GM21526 (cell line): ENCODE measurements at regions not wholly inside any gene's neighbourhood (a gene's known extent, or its start where the extent isn't known, plus 50 kb on each side); places are given as distances from the start of the nearest gene placed in this dataset.
"Not testable (repeated sequence)": the region's sequence is repeated elsewhere in the genome, so short reads cannot be mapped to it uniquely, and the experiment has no call there.

ENCODE experiments used
- ATAC-seq: cut with Tn5 transposase; IDR thresholded peaks from one replicate; pipeline ENCODE4 v1.9.1; 2021; ENCODE audit warnings: moderate library complexity; ENCODE audit not compliant: unreplicated experiment, low FRiP score

DNA sequence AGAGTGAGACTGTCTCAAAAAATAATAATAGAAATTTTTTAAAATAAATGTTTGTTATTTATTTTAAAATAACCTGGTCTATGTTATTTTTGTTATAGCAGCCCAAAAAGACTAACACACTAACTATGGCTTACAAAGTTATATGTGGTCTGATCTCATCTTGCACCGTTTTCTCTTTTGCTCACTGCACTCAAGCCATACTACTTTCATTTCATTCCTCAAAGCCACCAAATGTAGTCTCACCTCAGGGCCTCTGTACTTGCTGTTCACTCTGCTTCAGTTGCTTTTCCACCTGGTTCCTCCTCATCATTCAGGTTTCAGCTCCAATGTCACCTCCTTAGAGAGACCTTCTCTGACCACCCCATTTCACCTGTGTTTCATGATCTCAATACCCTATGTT, 55.2 kb upstream of the MDM1 start:
- no peak for ATAC-seq

DNA sequence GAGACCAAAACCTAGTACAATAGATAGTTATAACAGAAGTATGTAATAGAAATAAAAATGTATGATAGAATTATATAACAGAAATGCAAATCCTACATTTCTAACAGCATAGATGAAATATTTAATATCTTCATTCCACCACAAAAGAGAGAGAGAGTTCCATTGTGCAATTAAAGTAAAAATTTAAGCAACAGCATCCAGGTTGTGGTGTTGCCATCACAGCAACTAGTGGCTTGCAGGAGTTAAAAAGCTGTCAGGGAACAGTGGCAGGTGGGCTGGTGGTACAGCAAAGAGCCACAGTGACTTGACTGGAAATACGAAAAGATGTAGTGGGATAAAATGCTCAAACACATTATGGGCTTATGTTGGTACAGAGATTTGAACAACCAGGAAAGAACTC, 57.1 kb upstream of the MDM1 start:
- no peak for ATAC-seq

DNA sequence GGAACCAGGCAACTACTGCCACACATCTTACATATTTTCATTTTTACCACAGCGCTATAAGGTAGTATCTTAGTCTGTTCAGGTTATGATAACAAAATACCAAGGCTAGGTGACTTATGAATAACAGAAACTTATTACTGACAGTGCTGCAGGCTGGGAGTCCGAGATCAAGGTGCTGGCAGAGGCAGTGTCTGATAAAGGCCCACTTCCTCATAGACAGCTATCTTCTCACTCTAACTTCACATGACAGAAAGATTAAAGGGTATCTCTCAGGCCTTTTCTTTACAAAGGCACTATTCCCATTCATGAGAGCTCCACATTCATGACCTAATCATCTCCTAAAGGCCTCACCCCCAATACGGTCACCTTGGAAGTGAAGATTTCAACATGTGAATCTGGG, 59.8 kb upstream of the MDM1 start:
- no peak for ATAC-seq

DNA sequence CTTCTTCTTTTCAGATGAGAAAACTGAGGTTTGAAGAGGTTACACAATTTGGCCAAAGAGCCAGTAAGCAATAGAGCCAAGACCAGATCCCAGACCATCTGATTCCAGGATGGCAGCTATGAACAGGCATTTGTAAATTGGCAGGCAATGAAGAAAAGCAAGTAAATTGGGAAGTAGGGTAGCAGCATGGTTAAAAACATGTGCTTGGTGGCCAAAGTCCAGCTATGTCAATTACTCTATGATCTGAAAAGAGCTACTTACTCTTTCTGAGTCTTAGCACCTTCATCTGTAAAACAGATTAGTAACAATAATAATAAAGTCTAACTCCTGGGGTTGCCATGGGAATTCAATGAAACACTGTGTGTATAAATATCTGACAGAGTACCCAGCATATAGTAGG, 60.2 kb upstream of the MDM1 start:
- no peak for ATAC-seq

DNA sequence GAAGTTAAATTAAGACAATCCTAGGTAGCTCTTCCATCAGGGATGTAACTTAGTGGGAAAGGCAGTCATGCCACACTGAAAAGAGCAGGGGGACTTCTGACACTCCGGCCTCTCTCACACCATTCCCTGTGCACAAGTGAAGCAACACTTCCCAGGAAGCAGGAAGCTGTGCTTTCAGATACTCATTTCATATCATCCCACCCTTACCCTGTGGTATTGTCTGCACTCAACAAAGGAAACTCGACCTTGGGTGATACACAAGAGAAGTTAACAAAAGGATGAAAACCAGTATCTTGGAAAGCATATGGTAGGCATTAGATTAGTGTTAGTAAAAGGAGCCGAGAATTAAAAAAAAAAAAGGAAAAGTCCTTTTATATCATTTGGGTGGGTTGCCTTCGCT, 61.3 kb upstream of the MDM1 start:
- no peak for ATAC-seq

DNA sequence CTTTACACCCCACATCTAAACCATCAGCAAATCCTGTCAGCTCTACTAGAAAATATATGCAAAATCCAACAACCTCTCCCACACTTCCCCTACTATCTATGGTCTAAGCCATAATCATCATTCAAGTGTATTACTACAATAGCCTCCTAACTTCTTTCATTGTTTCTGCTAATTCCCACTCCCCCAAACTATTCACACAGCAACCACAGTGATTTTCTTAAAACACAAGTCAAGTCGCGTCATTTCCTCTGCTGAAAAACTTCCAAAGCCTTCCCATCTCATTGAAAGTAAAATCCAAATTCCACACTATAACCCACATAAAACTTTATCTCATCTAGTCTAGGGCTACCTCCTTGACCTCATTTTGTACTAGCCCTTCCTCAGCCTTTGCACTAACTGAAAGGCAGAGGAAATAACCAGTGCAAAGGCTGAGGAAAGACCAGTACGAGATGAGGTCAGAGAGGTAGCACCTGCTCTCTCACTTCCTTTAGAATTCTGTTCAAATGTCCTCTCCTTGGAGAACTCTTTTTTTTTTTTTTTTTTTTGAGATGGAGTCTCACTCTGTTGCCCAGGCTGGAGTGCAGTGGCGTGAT, 65.5 kb upstream of the MDM1 start:
- ATAC-seq = no peak

DNA sequence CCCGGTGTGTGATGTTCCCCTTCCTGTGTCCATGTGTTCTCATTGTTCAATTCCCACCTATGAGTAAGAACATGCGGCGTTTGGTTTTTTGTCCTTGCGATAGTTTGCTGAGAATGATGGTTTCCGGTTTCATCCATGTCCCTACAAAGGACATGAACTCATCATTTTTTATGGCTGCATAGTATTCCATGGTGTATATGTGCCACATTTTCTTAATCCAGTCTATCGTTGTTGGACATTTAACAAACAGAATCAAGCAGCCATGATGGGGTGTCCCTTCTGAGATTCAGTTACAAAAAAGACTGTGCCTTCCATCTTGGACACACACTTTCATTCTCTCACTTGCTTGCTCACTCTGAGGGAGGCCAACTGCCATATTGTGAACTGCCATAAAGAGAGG, 66.5 kb upstream of the MDM1 start:
- ATAC-seq = not testable (repeated sequence)

DNA sequence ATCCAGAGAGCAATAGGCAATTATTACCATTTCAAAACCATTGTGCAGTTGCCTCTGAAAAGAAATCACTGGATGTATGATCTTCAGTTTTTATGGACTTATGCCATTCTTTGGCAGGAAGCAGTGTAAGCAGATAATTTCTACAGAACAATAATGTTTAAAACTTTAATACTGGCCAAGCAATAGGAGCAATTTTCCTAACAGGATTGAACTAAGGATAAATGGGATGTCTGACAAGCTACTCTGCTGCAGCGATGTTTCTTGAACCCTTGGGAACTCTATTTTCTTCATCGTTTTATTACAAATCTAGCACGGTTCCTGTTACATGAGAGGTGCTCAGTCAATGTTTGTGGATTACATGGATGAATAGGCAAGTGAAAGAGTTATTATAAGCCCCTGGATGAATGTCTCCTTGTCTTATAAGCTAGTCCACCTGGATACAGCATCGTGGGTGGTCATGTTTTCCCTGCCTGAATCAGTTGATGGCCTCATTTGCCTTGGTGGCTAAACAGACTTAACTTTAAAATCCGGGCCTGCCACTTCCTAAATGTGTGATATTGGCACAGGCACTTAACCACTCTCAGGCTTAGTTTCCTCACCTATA, 68.2 kb upstream of the MDM1 start:
- ATAC-seq = no peak

DNA sequence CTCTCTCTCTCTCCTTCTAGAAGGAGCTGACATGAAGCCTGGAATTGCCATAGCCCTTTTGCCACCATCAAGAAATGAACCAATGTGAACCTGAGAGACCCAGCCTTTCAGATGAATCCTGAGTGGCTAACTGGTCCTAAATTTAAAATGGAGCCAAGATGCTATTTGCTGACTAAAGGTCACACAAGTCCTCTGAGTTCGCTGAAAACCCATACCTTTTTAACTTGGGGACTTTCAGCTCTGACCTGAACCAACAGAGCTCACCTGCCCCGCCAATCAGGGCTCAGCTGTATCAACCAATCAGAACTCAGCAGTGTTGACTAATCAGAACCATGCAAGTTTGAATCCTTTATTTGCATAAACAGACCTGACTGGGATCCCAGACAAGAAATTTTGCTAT, 70.3 kb upstream of the MDM1 start:
- ATAC-seq = no peak

DNA sequence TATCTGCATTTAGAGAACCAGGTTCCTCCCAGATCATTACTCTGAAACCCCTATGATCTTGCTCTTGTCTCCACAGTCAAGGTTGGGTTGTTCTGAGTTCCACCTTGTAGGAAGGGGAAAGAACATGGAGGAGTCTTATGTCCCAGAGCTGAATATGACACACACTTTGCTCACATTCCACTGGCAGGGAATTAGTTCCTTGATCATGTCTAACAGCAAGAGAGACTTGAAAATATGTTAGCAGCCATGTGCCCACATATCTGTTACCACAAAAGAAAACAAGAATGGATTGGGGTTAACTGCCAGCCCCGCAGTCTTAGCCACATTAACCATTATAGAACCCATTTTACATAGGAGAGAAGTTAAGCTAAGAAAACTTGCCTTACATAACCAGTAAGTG, 71.1 kb upstream of the MDM1 start:
- no peak for ATAC-seq

DNA sequence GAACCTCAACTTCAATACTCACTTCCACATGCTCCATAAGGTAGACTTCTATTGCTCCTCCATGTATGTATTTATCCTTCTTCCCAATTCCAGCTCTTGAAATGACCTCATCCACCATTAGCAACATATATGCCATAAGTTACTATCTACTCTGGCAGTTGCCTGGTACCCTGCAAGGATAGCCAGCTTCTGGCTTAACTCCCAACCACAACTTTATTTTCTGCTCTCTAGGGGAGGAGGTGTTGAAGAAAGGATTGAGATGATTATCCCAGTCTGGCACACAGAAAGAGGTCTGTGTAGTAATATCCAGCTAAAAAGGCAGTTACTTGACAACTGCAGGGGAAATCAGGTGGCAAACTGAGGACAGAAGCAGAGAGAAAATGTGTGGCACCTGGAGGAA, 71.5 kb upstream of the MDM1 start:
- no peak for ATAC-seq

DNA sequence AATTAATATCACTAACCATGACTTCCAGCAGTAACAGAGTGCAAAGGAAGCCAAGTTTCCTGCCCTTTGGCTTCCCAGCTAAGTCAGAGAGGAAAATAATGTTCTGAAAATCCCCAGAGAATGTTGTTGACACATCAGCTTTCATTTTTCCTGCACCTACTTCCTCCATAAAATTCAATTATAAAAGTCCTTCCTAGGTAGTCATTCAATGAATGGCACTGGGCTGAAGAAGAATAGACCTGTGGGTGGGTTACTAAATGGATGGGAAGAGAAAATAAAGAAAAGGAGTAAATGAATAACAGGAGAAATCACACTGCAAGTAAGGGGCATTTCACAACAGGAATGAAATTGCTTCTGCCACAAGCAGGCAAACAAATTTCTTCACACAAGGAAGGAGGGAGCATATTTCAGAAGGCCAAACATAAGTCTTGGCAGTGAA, 73.2 kb upstream of the MDM1 start:
- no peak for ATAC-seq

DNA sequence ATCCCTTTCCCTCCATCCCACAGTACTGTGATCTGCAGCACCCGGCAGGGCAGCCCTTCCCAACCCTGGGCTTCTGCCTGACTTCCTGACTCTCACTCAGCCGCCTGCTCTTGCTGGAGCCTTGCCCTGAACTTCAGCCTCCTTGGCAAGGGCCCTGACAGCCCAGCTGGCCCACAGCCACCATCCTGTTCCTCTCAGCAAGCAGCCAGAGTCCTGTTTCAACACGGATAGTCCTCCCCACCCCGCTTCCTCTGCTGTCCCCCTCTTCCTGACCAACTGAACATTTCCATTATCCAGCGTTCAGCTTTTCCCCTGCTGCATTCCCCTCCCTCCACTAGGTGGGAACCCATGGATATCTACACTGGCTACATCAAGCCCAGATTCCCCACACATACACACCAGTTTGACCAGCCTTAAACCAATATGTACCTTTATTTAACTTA, 74.0 kb upstream of the MDM1 start:
- ATAC-seq = no peak

DNA sequence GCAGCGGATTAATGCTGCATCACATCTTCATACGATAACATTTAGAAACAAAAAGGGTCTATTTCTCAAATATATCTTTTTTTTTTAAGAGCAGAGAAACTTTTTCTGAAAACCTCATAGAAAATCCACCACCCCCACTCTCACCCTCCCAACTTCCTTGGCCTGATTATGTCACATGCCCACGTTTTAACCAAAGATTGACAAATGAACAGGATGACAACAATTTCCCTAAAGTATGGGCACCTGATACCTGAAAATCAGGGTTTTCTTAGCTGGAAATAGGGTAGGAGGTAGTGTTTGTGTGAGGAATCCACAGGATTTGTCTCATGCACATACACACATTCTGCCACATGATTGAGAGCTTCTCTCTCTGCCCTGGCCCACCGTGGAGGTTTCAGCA, 74.7 kb upstream of the MDM1 start:
- no peak for ATAC-seq

DNA sequence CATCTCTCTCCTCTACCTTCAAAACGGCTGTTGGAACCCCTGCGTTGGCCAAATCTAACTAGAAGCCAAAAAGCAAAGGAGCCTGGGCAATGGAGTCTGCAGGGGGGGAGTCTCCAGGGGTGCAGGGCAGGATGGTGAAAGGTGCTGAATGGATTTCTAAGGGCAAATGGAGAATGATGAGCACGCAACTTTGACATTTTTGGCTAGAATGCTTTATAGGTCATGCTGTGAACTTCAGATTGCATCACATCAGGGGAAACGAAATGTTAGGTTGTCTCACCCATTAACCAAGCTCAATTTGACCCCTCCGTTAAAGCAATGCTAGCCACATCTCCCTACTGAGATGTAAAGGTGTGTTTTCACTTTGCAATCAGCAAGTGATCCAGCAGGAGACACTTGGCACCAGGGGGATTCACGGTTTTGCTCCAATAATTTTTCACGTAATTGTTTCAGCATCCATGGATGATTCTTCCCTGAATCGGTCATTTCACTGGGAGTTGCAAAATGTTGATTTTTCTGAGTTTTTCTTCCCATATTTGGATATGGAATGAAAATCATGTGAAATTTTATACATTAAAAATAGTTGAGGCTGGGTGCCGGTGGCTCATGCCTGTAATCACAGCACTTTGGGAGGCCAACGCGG, 78.0 kb upstream of the MDM1 start:
- ATAC-seq = no peak

DNA sequence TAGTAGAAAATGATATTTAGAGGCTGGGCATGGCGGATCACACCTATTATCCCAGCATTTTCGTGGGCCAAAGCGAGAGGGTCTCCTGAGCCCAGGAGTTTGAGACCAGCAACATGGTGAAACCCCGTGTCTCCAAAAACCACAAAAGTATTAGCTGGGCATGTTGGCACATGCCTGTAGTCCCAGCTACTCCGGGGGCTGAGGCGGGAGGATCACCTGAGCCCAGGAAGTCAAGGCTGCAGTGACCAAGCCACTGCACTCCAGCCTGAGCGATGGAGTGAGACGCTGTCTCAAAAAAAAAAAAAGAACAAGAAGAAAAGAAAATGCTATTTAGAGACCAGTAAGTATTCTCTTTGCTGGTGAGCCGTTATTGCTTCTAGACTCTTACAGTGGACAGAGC, 79.2 kb upstream of the MDM1 start:
- no peak for ATAC-seq

DNA sequence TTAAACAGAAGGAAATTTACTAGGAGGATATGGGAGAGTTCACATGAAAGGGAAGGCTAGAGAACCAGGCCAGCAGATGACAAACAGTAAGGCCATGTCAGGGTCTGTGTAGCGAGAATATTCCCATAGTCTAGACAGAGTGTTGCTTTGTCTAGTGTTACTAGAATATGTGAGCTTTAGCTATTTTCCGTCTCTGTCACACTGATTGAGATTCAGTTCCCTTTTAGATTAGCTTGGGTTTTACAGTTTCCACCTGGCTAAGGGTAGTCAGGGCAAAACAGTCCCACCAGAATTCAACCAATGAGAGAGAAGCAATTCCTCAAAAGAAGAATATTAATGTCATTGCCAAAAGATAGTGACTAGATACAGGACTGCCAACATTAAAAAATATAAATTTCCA, 82.8 kb upstream of the MDM1 start:
- no peak for ATAC-seq

DNA sequence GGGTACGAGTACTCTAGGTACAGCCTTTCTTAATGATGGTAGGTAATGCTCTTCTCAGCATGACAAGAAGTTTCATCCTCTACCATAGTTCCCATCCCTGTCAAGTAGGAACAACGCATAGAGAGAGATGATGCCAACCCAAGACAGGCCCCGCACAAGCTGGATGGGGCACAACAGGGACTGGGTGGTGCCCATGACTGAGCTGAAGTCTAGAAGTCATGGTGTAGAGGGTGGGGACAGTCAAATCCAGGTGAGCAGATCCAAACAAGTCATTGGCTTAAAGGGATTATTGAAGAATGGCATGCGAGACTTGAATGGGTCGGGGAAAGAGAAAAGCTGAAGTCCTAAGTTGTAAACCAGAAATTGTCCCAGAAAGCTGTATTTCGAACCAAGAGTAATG, 84.2 kb upstream of the MDM1 start:
- ATAC-seq = no peak

DNA sequence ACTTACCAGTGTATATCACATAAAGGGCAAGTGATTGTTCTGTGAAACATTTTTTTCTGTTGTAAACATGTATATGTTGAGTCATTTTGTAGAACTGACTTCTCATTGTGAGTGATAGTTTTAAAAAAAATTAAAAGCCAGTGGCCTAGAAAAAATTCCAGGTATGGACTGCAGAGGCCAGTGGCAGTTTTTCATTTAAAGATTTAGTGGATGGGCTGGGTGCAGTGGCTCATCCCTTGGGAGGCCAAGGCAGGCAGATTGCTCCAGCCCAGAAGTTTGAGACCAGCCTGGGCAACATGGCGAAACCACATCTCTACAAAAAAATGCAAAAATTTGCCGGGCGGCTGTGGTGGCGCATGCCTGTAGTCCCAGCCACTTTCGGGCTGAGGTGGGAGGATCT, 84.7 kb upstream of the MDM1 start:
- ATAC-seq = no peak

DNA sequence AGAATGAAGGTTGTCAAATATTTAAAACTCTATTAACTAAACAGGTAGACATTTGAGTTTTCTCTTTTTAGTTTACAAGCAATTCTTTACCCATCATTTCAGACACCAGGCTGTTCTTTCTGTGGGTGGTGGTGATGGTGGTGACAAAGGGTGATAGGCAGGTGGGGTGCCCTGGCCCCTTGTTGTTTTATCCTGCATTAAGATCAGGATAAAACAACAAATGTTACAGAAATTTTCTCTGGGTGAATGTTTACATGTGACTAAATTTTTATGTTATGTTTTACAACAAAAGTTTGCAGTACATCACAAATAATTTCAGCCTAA, 85.9 kb upstream of the MDM1 start:
- ATAC-seq = no peak

DNA sequence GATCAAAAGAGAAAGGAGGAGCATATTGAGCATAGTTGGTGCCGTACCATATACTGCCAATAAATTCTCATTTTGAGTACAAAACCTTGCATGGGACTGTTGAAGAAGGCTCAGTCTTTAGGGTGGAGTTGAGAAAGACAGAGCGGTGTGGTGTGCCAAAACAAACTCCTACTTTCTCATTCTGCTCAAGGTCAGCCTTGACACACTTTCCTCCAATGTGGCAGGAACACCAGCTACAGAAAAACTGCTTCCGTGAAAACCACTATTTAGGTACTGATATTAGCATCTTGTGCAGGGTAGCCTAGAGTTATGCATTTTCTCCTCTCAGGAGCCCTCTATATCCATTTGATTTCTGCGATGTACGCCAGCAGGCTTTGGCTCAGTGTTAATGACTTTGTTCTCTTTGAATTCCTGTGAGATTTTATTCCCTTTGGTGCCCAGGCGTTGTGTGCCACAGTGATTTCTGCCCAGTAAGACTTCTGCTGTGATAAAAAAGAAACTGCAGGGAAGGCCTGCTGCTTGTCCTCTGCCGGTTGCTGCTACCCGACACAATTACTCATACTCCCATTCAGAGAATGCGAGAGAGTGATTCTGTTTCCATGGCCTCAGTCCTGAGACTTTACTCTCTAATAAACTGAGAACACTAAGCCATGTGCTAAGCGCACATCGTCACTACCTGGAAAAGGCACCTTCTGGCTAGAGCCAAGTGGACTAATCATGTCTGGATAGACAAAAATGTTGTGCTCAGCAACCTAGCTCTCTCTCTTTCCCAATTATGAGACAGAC, 88.3 kb upstream of the MDM1 start:
- ATAC-seq = no peak

DNA sequence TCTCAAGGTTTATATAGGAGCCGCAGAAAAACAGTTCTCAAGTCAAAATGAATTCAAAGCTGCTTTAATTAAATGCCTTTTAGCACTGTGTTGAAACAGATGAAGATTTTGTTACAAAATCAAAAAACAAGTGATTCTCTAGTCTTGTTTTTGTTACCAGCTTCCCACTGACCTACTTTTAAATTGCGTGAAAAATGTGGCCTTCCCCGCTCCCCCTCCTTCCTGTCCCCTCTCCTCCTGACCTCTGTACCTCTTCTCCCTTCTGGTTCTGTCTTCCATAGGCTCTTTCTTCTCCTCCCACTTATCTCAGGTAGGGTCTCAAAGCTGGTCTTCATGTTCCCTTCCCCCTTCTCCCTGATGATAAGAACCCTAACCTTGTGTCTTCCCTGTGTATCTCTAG, 90.0 kb upstream of the MDM1 start:
- no peak for ATAC-seq
